B cell (primary cell): ENCODE measurements at regions not wholly inside any gene's neighbourhood (a gene's known extent, or its start where the extent isn't known, plus 50 kb on each side); places are given as distances from the start of the nearest gene placed in this dataset.

ENCODE experiments used
- ATAC-seq: fragments of 200-7000 bp; cut with Tn5 transposase; one replicate; pipeline ENCODE4 v1.10.0; 2021; ENCODE audit warnings: low read depth, mild to moderate bottlenecking, moderate number of reproducible peaks, moderate library complexity
- CTCF ChIA-PET: fragments of 350-600 bp; sonication (Branson Sonifier 250); formaldehyde crosslinking; loops from one replicate; lab custom pipeline; 2021; ENCODE audit warnings: antibody characterized with exemption, inconsistent platforms; lab: Charles Lee
- POLR2A ChIA-PET: fragments of 350-600 bp; sonication (Branson Sonifier 250); formaldehyde crosslinking; loops from one replicate; lab custom pipeline; 2021; ENCODE audit warnings: antibody characterized with exemption; lab: Charles Lee
- DNase-seq: peaks from one replicate; pipeline ENCODE4 v3.0.0; 2013
- H2AFZ ChIP-seq: 2 replicates; pipeline ENCODE4 v1.6.1; 2012; ENCODE audit warnings: mild to moderate bottlenecking, low read depth, low read length; ENCODE audit not compliant: insufficient read depth, poor library complexity, severe bottlenecking
- H3K27ac ChIP-seq, 2 donors: 1 replicate in 1 of 2; 2 replicates in 1 of 2; pipeline ENCODE4 v1.5.1; 2012 to 2013; ENCODE audit warnings: low read length in 2 of 2, mild to moderate bottlenecking in 2 of 2, moderate library complexity in 1 of 2
- H3K27me3 ChIP-seq, 4 experiments: fragments of 200-600 bp in 1 of 4; sonication (generic) in 1 of 4; replicated peaks in 1 of 4; 1 replicate in 2 of 4; 2 replicates in 2 of 4; pipeline versions ENCODE4 v1.6.1 to v1.7.0; 2013 to 2016; ENCODE audit warnings: low read length in 3 of 4, mild to moderate bottlenecking in 2 of 4, mixed read lengths in 1 of 4, moderate library complexity in 1 of 4; ENCODE audit not compliant: insufficient read depth in 4 of 4, control insufficient read depth in 3 of 4; ENCODE audit errors: control extremely low read depth in 1 of 4
- H3K36me3 ChIP-seq, 2 experiments: replicated peaks in 1 of 2; 1 replicate in 1 of 2; 2 replicates in 1 of 2; pipeline versions ENCODE4 v1.6.1 to v1.7.1; 2013; ENCODE audit warnings: low read length in 1 of 2; ENCODE audit not compliant: insufficient read depth in 2 of 2, control insufficient read depth in 1 of 2; ENCODE audit errors: control extremely low read depth in 1 of 2, extremely low read depth in 1 of 2
- H3K4me1 ChIP-seq, 2 donors: fragments of 200-600 bp in 1 of 2; sonication (generic) in 1 of 2; 1 replicate in 1 of 2; 2 replicates in 1 of 2; pipeline versions ENCODE4 v1.5.1 to v1.6.1; 2013 to 2017; ENCODE audit warnings: low read length in 2 of 2; ENCODE audit not compliant: control insufficient read depth in 2 of 2, insufficient read depth in 2 of 2
- H3K4me2 ChIP-seq: replicated peaks from 2 replicates; pipeline ENCODE3; 2012; ENCODE audit warnings: mild to moderate bottlenecking, low read depth, low read length; ENCODE audit not compliant: poor library complexity, severe bottlenecking
- H3K4me3 ChIP-seq, 5 experiments: fragments of 200-600 bp in 1 of 5; sonication (generic) in 1 of 5; 1 replicate in 3 of 5; 2 replicates in 2 of 5; pipeline versions ENCODE4 v1.5.1 to v1.7.0; 2011 to 2016; ENCODE audit warnings: low read length in 4 of 5, mild to moderate bottlenecking in 4 of 5, low read depth in 2 of 5, control low read depth in 1 of 5, moderate library complexity in 1 of 5; ENCODE audit not compliant: insufficient read depth in 1 of 5; ENCODE audit errors: control extremely low read depth in 1 of 5, extremely low read depth in 1 of 5
- H3K79me2 ChIP-seq: fragments of 200-600 bp; sonication (generic); one replicate; pipeline ENCODE4 v1.6.0; 2016; ENCODE audit warnings: low read length; ENCODE audit not compliant: control insufficient read depth, insufficient read depth
- H3K9ac ChIP-seq: fragments of 200-600 bp; sonication (generic); 2 replicates; pipeline ENCODE4 v1.6.1; 2017; ENCODE audit warnings: mild to moderate bottlenecking, low read length, moderate library complexity
- H3K9me3 ChIP-seq, 3 donors: one replicate each; pipeline versions ENCODE4 v1.6.1 to v1.7.1; 2013; ENCODE audit warnings: low read length in 2 of 3; ENCODE audit not compliant: control insufficient read depth in 2 of 3, insufficient read depth in 1 of 3; ENCODE audit errors: control extremely low read depth in 1 of 3
- H4K20me1 ChIP-seq: 2 replicates; pipeline ENCODE4 v1.6.0; 2012; ENCODE audit warnings: mild to moderate bottlenecking, low read length; ENCODE audit not compliant: insufficient read depth, control insufficient read depth, poor library complexity, severe bottlenecking
- H3K27ac Mint-ChIP-seq: one replicate; pipeline ENCODE4 v1.8.0; 2021; ENCODE audit warnings: mixed read lengths
- H3K27me3 Mint-ChIP-seq: one replicate; pipeline ENCODE4 v1.8.0; 2021; ENCODE audit warnings: mixed read lengths
- H3K4me1 Mint-ChIP-seq: one replicate; pipeline ENCODE4 v1.8.0; 2021; ENCODE audit warnings: mixed read lengths
- H3K4me3 Mint-ChIP-seq: one replicate; pipeline ENCODE4 v1.8.0; 2021; ENCODE audit warnings: mixed read lengths
- H3K9me3 Mint-ChIP-seq: one replicate; pipeline ENCODE4 v1.8.0; 2022; ENCODE audit warnings: mixed read lengths; ENCODE audit not compliant: insufficient read depth
- EZH2 ChIP-seq: IDR thresholded peaks from 2 replicates; pipeline ENCODE4 v1.6.1; 2012; ENCODE audit warnings: borderline replicate concordance, low read depth, mild to moderate bottlenecking, moderate library complexity, low read length; ENCODE audit not compliant: insufficient read depth, poor library complexity, severe bottlenecking
- WGBS: methylation state at CpG from one replicate; pipeline ENCODE4 v1.1.5; 2013; ENCODE audit warnings: missing lambda C conversion rate; ENCODE audit not compliant: insufficient coverage; 5-methylcytosine and 5-hydroxymethylcytosine counted together
- intact Hi-C: fragments of 100-400 bp; cut with micrococcal nuclease; formaldehyde crosslinking; loops from one replicate; pipeline ENCODE4 v1.10.0; 2022
- TF ChIP-seq, protein P1 (sequence below): fragments of 200-600 bp; IDR thresholded peaks from one replicate; pipeline ENCODE4 v1.8.0; 2022; ENCODE audit warnings: antibody characterized with exemption, mild to moderate bottlenecking

DNA sequence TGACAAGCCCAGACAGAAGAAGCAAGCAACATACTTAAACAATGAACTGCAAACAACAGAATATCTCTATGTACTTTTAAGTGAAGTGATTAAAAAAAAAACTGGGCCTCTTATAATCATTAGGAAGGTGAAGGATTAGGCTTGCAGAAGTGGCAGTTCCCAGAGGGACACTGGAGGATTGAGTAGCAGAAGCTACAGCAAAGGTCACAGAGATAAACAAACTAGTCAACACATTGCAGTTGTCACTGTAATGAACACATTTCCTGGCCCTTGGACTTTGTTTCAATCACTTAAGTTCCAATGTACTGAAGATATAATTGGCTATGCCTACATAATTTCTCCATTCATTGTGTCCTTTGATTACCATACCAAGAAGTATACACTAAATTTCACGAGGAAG is 1498.8 kb downstream of the SLITRK5 start:
- no peak overlapping the region for H3K4me3 Mint-ChIP-seq
- H3K36me3 ChIP-seq = no peaks in the 10 kb centered on the region
- H3K4me1 ChIP-seq = no peaks in the 10 kb centered on the region
- H3K9ac ChIP-seq = no peak overlapping the region
- no peak overlapping the region for H3K4me2 ChIP-seq
- no peaks in the 10 kb centered on the region for H3K9me3 ChIP-seq
- no peak overlapping the region for H2AFZ ChIP-seq
- DNase-seq = no peak
- intact Hi-C loops = no loop called here
- CTCF ChIA-PET = no interaction called here
- peaks cover 2% of the 10 kb centered on the region for H3K9me3 Mint-ChIP-seq
- H3K79me2 ChIP-seq = no peaks in the 10 kb centered on the region
- no peak overlapping the region for H3K27ac Mint-ChIP-seq
- no peak overlapping the region for H3K4me3 ChIP-seq
- H3K4me1 Mint-ChIP-seq = no peaks in the 10 kb centered on the region
- no peaks in the 10 kb centered on the region for H4K20me1 ChIP-seq
- H3K27me3 Mint-ChIP-seq = no peaks in the 10 kb centered on the region
- TF ChIP-seq, protein P1, sequence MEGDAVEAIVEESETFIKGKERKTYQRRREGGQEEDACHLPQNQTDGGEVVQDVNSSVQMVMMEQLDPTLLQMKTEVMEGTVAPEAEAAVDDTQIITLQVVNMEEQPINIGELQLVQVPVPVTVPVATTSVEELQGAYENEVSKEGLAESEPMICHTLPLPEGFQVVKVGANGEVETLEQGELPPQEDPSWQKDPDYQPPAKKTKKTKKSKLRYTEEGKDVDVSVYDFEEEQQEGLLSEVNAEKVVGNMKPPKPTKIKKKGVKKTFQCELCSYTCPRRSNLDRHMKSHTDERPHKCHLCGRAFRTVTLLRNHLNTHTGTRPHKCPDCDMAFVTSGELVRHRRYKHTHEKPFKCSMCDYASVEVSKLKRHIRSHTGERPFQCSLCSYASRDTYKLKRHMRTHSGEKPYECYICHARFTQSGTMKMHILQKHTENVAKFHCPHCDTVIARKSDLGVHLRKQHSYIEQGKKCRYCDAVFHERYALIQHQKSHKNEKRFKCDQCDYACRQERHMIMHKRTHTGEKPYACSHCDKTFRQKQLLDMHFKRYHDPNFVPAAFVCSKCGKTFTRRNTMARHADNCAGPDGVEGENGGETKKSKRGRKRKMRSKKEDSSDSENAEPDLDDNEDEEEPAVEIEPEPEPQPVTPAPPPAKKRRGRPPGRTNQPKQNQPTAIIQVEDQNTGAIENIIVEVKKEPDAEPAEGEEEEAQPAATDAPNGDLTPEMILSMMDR = no peak
- TF ChIP-seq EZH2 = no peak
- H3K27ac ChIP-seq = no peak overlapping the region
- POLR2A ChIA-PET = no interaction called here
- no peaks in the 10 kb centered on the region for H3K27me3 ChIP-seq
- no peak for ATAC-seq
- no CpG with 5 or more reads among the region's 1 CpG for WGBS

DNA sequence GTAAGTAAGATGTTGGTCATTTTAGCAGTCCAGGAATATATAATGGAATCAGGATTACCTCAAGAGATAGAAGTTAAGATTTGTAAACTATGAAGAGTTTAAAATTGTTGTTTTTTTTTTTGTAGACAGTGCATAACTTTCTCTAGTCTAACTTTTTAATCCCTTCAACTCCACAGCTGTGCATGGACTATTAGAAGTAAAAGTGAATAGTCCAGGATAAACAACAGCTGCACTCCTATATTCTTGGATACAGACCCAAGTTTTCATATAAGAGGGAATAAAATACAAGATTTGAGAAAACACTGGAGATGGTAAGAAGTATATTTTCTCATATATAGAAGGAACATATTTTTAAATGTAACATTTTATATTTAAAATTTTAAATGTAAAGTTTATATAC is 1509.9 kb downstream of the SLITRK5 start:
- H3K4me2 ChIP-seq = no peak overlapping the region
- Mint-ChIP-seq H3K4me1 (no peaks in the 10 kb centered on the region), H3K27me3 (no peaks in the 10 kb centered on the region), H3K9me3 (peaks cover 5% of the 10 kb centered on the region), H3K27ac (no peak overlapping the region), H3K4me3 (no peak overlapping the region)
- ChIA-PET CTCF (no interaction called here), POLR2A (no interaction called here)
- no peaks in the 10 kb centered on the region for H3K36me3 ChIP-seq
- H3K4me3 ChIP-seq = no peak overlapping the region
- intact Hi-C loops = no loop called here
- H2AFZ ChIP-seq = no peak overlapping the region
- H3K27ac ChIP-seq = no peak overlapping the region
- H3K9ac ChIP-seq = no peak overlapping the region
- TF ChIP-seq, protein P1 = no peak
- no peak for TF ChIP-seq EZH2
- H3K4me1 ChIP-seq = no peaks in the 10 kb centered on the region
- H3K27me3 ChIP-seq = no peaks in the 10 kb centered on the region
- H4K20me1 ChIP-seq = no peaks in the 10 kb centered on the region
- ATAC-seq = no peak
- H3K79me2 ChIP-seq = no peaks in the 10 kb centered on the region
- H3K9me3 ChIP-seq = peaks cover 0 to 9% (median 5%) of the 10 kb centered on the region in 3 donors
- no peak for DNase-seq
